Hypothalamus (tissue), 51 donors: ENCODE measurements at regions not wholly inside any gene's neighbourhood (a gene's known extent, or its start where the extent isn't known, plus 50 kb on each side); places are given as distances from the start of the nearest gene placed in this dataset.
"Not testable (repeated sequence)": the region's sequence is repeated elsewhere in the genome, so short reads cannot be mapped to it uniquely, and the experiment has no call there.

ENCODE experiments used
- DNase-seq, 51 donors: peaks; one replicate each; lab custom pipeline; 2025; lab: John Stamatoyannopoulos, UW

GRCh38 chr11:97722721-97723120 lies 1298.0 kb upstream of the CNTN5 start:
- no peak for DNase-seq

GRCh38 chr11:97729546-97730272 lies 1291.0 kb upstream of the CNTN5 start:
- DNase-seq = no peak

- no peak for DNase-seq
Measured at GRCh38 chr11:97732011-97732632, 1288.6 kb upstream of the CNTN5 start.

GRCh38 chr11:97738751-97739150 lies 1282.0 kb upstream of the CNTN5 start:
- DNase-seq = no peak

GRCh38 chr11:97739932-97740800 lies 1280.6 kb upstream of the CNTN5 start:
- no peak for DNase-seq

GRCh38 chr11:97740801-97741151 lies 1280.0 kb upstream of the CNTN5 start:
- DNase-seq = no peak

GRCh38 chr11:97742717-97743116 lies 1278.0 kb upstream of the CNTN5 start:
- DNase-seq = no peak

GRCh38 chr11:97743205-97743742 lies 1277.5 kb upstream of the CNTN5 start:
- no peak for DNase-seq

GRCh38 chr11:97745515-97746050 lies 1275.2 kb upstream of the CNTN5 start:
- DNase-seq = no peak

- DNase-seq = no peak
Measured at GRCh38 chr11:97746818-97747217, 1273.9 kb upstream of the CNTN5 start.

GRCh38 chr11:97751405-97751804 lies 1269.3 kb upstream of the CNTN5 start:
- peak in 1 of 51 donors; percentile 12 for DNase-seq

- DNase-seq = no peak
Measured at GRCh38 chr11:97751952-97752351, 1268.8 kb upstream of the CNTN5 start.

- DNase-seq = no peak
Measured at GRCh38 chr11:97754976-97755375, 1265.8 kb upstream of the CNTN5 start.

GRCh38 chr11:97756571-97757335 lies 1264.0 kb upstream of the CNTN5 start:
- no peak for DNase-seq

- no peak for DNase-seq
Measured at GRCh38 chr11:97761175-97761574, 1259.6 kb upstream of the CNTN5 start.

- no peak for DNase-seq
Measured at GRCh38 chr11:97764193-97764592, 1256.6 kb upstream of the CNTN5 start.

GRCh38 chr11:97764605-97765004 lies 1256.1 kb upstream of the CNTN5 start:
- DNase-seq = no peak

- DNase-seq = no peak
Measured at GRCh38 chr11:97770570-97770969, 1250.2 kb upstream of the CNTN5 start.

GRCh38 chr11:97772705-97773104 lies 1248.0 kb upstream of the CNTN5 start:
- DNase-seq = no peak

- DNase-seq = not testable (repeated sequence)
Measured at GRCh38 chr11:97784388-97784787, 1236.4 kb upstream of the CNTN5 start.
